GM18507 (cell line): ENCODE measurements at regions not wholly inside any gene's neighbourhood (a gene's known extent, or its start where the extent isn't known, plus 50 kb on each side); places are given as distances from the start of the nearest gene placed in this dataset.

Source experiments
- DNase-seq: peaks from one replicate; pipeline ENCODE4 v3.0.0; 2011; ENCODE audit warnings: low read depth; ENCODE audit not compliant: insufficient read length; ENCODE audit errors: extremely low spot score
- FAIRE-seq: peaks from 2 replicates; lab custom pipeline; 2011; peaks lifted over from hg19 to GRCh38; lab: Jason Lieb, UNC

DNA sequence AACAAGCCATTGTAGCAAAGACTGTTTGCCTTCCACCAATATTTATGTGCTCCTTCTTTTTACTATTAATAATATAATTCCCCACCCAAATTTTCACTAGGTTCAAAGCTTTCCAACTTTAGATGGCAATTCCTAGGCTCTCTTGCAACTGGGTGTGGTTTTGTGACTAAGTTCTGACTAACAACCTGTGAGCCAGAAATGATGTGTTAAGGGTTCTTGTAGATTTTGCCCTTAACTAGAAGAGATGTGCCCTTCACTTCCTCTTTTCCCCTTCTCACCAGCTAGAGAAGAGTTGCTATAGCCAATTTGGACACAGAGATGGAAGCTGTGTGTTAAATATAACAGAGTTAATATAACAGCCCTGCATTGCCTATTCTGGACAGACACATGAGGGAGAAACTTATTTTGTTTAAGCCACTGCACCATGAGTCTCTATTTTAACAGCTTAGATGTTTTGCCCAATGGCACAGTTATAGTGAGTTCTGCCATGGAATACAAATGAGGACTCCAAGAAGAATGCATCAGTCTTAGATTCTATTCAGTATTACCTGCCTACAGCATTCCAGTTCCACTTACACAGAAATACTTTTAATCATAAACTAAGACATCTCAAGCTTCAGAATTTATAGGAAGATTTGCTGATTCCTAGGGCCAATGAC lies 216.2 kb downstream of the DUSP6 start:
- no peak for FAIRE-seq
- no peak for DNase-seq

DNA sequence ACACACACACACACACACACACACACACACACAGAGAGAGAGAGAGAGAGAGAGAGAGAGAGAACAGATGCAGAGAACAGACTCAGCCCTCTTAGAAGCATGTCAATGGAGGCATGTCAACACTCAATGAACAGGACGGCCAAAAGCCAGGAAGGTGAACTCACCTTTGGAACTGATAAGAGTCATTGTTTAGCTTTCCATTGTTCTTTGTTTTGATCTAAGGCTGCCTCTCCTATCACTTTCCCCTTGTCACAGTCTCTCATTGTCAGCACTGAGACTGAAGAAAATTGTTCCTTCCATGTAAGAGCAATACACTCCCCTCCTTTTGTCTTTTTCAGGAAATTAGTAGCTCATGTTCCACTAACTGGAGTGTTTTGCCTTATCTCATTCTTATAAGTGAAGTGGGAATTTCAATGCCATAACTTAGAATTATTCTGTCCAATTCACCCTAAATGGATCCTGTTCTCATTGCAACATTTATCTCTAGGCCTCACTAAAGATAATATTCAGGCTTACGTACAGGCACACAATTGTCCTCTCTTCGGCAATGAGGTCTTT lies 218.0 kb downstream of the DUSP6 start:
- DNase-seq = no peak
- FAIRE-seq = no peak

DNA sequence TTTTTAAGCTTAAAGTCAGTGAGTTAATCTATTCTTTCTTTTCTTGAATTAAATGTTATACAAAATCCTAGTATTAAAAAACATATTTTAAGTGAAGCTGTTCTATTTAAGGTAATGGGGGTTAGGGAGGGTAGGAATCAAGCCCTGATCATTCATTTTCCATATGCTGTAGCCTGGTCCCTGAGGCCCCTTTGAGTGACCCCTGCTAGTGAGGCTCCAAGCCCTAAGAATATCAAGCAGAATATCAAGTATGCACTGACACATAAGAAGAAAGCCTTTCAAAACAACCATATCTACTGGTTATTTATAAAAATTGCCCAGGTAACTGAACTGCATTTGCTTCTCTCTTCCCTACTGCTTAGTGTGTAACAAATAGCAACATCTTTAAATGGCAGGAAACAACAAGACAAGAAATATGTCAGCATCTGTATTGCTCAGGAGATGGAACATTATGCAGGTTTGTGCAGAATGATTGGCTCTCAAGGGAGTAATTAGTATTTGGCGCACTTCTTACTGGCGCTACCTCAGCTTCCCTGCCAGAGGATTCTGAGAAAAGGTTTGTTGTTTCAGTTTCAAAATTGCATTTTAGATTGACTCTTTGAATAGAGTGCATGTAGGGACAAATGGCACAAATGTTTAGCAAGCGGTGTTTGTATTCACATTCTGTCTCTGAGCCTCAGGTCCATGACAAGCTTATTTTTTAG lies 223.0 kb downstream of the DUSP6 start:
- DNase-seq (no peak), FAIRE-seq (no peak)

- DNase-seq (no peak), FAIRE-seq (no peak)
These were observed 225.6 kb downstream of the DUSP6 start for GRCh38 chr12:89126712-89127111.

DNA sequence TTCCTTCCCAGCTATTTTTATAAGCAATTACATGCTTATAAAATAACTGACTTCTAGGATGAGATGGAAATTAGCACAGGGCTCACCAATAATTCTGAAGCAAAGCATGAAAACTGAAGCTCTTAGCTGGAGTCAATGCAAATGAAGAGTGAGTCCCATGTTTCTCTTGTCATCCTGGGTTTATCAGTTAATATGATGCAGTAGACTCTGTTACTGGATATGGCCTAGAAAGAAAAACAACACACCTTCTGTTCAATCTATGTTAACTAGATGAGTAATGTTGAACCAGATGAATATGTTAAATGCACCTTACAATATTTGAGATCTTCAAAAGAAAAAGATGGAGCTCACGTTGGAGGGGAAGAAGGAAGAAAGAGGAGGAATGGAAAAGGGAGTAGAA lies 229.4 kb downstream of the DUSP6 start:
- DNase-seq (no peak), FAIRE-seq (no peak)

- FAIRE-seq (no peak), DNase-seq (no peak)
These were observed 234.8 kb downstream of the DUSP6 start for GRCh38 chr12:89117448-89118034.

- DNase-seq = no peak
- no peak for FAIRE-seq
These were observed 240.3 kb downstream of the DUSP6 start for GRCh38 chr12:89111964-89112363.

- DNase-seq (no peak), FAIRE-seq (no peak)
These were observed 244.0 kb downstream of the DUSP6 start for GRCh38 chr12:89108265-89108664.

- no peak for FAIRE-seq
- no peak for DNase-seq
These were observed 245.4 kb downstream of the DUSP6 start for GRCh38 chr12:89106950-89107349.

DNA sequence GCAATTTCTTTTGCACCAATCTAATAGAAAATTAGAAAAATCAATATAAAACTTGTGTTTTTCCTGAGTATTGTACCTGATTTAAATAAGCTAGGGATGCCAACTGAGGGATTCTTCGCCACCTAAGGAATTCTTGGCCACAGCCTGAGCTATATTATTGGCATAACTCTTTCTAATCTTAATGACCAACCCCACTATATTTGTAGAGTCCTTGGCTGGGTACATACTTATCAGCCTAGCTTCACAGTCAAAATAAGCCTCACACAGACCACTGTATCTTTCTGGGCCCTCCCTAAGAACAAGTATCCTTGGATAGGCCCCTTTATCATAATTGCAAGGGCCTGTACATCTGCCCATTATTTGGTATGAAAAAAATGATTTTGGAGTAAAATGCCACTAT lies 247.1 kb downstream of the DUSP6 start:
- no peak for DNase-seq
- no peak for FAIRE-seq

- DNase-seq (no peak), FAIRE-seq (no peak)
These were observed 248.5 kb downstream of the DUSP6 start for GRCh38 chr12:89103831-89104230.

DNA sequence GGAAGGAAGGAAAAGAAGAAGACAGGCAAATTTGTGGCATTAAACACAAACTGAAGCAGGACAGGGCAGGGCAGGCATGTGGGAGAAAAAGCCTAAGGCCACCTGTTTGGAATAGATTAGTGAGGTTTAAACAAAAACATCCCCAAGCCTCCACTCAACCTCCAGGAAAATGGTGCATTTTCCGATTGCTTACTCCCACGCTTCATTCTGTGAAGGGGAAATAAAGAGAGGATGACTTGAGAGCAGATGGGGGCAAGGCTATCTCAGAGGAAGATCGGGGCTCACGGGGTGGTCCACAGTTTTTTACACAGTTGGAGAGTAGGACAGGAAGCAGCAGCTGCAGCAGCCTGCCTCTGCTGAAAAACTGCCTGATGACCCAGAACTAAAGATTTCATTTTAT lies 250.9 kb downstream of the DUSP6 start:
- FAIRE-seq (no peak), DNase-seq (no peak)

DNA sequence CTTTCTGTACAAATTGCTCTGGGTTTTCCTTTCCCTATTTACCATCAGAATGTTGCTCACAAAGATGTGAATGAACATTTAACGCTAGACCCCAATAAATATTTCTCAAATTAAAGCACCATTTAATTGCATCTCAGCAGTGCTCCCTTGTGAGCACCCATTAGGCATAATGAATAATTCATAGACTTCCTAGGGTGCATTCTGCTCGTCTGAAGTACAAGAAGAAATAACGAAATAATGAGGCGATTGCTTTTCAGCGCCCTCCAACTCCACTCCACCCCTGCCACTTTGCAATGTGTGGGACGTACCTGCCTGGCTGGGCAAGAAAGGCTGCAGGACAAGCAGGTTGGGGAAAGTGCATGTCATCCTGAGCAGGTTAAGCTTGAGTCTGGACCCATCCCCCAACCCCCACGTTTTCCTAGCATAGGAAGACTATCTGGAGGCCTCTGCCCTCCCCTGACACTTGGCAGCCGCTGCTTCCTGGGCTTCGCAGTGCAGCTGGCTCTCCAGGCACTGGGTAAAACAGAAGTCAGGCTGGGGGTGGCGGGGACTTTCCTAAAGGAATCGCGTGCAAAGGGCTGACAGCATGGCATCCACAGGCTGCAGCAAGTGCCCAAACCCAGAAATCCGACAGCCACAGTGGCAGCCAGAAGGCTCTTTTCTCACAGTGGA lies 253.7 kb downstream of the DUSP6 start:
- no peak for DNase-seq
- FAIRE-seq = no peak

DNA sequence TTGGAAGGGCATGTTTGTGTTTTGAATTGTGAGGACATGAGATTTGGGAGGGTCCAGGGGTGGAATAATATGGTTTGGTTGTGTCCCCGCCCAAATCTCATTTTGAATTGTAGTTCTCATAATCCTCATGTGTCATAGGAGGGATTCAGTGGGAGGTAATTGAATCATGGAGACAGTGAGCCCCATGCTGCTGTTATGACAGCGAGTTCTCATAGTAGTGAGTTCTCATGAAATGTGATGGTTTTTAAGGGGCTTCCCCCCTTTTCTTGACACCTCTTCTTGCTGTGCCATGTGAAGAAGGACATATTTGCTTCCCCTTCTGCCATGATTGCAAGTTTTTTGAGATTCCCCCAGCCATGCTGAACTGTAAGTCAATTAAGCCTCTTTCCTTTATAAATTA lies 260.0 kb downstream of the DUSP6 start:
- DNase-seq = no peak
- no peak for FAIRE-seq

DNA sequence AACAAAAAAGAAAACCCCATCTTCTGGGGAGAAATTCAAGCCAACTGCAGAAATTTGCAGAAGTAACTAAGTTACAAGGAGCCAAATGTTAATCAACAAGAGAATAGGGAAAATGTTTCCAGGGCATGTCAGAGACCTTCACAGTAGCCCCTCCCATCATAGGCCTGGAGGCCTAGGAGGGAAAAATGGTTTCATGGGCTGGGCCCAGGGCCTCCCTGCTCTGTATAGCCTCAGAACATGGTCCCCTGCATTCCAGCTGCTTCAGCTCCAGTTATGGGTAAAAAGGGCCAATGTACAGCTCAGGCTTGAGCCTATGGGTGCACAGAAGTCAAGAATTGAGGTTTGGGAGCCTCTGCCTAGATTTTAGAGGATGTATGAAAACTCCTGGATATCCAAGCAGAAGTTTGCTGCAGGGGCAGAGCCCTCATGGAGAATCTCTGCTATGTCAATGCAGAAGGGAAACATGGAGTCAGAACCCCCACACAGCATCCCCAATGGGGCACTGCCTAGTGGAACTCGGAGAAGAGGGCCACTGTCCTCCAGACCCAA lies 260.9 kb downstream of the DUSP6 start:
- DNase-seq = no peak
- no peak for FAIRE-seq

DNA sequence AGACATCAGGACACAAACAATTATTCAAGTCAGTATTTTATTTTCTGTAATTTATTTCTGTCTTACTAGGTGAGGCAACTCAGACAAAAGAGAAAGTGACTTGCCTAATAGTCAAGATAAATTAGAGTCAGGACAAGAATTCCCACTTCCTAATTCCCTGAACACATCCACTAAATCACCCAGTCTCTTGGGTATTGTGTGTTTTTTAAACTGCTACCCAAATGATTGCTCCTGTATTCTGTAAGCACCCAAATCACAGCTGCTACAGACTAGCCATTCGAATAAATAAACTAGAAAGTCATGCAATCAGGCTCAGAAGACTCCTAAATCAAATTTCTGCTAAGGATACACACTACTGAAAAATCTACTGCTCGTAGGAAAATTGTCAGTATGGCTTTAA lies 263.0 kb downstream of the DUSP6 start:
- FAIRE-seq = no peak

GRCh38 chr12:89087876-89088275 lies 264.4 kb downstream of the DUSP6 start:
- FAIRE-seq = no peak
- no peak for DNase-seq

More for the DNA sequence above, 263.0 kb downstream of the DUSP6 start:
- DNase-seq = no peak

DNA sequence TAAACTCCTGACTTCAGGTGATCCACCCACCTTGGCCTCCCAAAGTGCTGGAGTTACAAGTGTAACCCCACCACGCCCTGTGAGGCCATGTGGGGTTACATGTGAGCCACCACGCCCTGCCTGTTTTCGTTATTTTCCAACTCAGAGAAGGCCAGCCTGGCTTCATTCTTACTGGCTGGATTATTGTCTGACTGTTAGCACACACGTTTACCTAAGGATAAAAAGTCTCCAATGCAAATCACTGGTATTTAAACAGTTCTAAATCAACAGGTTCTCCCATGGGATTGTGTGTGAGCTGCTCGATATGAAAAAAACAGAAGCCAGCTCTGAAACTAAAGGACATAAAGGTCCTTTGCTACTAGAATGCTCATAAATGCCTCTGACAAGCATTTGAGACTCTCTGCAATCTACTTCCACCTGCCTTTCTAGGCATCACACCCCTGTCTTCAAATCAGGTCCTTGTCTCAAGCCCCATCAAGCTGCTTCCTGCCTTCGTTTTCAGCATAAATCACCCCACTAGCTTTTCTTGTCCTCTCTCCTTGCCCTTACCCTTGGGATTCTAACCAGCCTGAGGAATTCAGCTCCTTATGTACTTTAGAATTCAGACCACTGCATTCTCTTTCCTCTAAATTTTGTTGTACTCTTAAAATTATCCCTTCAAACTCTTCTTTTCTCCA lies 265.0 kb downstream of the DUSP6 start:
- no peak for FAIRE-seq
- no peak for DNase-seq

DNA sequence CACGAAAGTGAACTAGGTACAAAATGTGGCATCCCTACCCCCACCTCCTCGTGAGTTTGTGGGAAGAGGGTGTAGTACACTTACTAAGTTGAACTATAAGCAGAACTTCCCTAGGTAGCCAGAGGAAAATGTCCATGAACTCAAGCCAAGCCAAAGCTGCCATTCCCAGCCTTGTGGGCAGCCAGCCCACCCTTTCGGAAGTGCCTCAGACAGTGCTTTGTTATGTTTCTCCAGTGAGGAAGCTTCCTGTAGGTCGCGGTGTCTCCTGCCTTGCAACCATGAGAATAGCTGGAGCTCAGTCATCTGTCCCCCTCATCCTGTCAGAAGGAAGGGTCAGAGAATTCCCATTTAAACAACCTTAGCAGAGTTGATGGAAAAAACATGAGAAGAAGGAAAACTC lies 266.9 kb downstream of the DUSP6 start:
- no peak for FAIRE-seq

More for the DNA sequence above, 266.9 kb downstream of the DUSP6 start:
- DNase-seq = no peak
